Fibroblast of villous mesenchyme (primary cell): ENCODE measurements at regions not wholly inside any gene's neighbourhood (a gene's known extent, or its start where the extent isn't known, plus 50 kb on each side); places are given as distances from the start of the nearest gene placed in this dataset.

Source experiments
- DNase-seq: peaks from one replicate; pipeline ENCODE4 v3.0.0-alpha.2; 2010; ENCODE audit warnings: low read depth
- H3K4me3 ChIP-seq: 2 replicates; pipeline ENCODE4 v1.5.1; 2011; ENCODE audit warnings: low read depth, mild to moderate bottlenecking, low read length
- CTCF ChIP-seq: IDR thresholded peaks from 2 replicates; pipeline ENCODE4 v1.5.1; 2012; ENCODE audit warnings: low read depth, mild to moderate bottlenecking, low read length; ENCODE audit not compliant: insufficient read depth

- no peak for DNase-seq
- no peak overlapping the region for H3K4me3 ChIP-seq
- TF ChIP-seq CTCF: no peak
Observed at GRCh38 chr15:95346721-95347475, 983.6 kb upstream of the NR2F2 start.

- TF ChIP-seq CTCF: no peak
- DNase-seq: no peak
- H3K4me3 ChIP-seq: no peak overlapping the region
Observed at GRCh38 chr15:95347837-95348236, 982.7 kb upstream of the NR2F2 start.

GRCh38 chr15:95350908-95351307 lies 979.6 kb upstream of the NR2F2 start:
- DNase-seq: no peak
- no peak overlapping the region for H3K4me3 ChIP-seq
- TF ChIP-seq CTCF: no peak

- H3K4me3 ChIP-seq: no peak overlapping the region
- no peak for TF ChIP-seq CTCF
- no peak for DNase-seq
Observed at GRCh38 chr15:95352631-95353187, 977.8 kb upstream of the NR2F2 start.

GRCh38 chr15:95353512-95353911 lies 977.0 kb upstream of the NR2F2 start:
- TF ChIP-seq CTCF: no peak
- no peak overlapping the region for H3K4me3 ChIP-seq
- DNase-seq: no peak

GRCh38 chr15:95359966-95360365 lies 970.5 kb upstream of the NR2F2 start:
- DNase-seq: peak; percentile 14
- no peak for TF ChIP-seq CTCF
- H3K4me3 ChIP-seq: no peak overlapping the region
